OCI-LY3 (cell line): ENCODE measurements at regions not wholly inside any gene's neighbourhood (a gene's known extent, or its start where the extent isn't known, plus 50 kb on each side); places are given as distances from the start of the nearest gene placed in this dataset.

Experiments
- CTCF ChIP-seq: fragments of 200-600, 300-600 bp; sonication (generic); IDR thresholded peaks from 2 replicates; pipeline ENCODE4 v1.5.1; 2014; ENCODE audit warnings: antibody characterized with exemption, low read length, low read depth
- EZH2phosphoT487 ChIP-seq: fragments of 200-600 bp; shearing (Covaris generic); IDR thresholded peaks from 2 replicates; pipeline ENCODE4 v1.6.1; 2018; ENCODE audit warnings: antibody characterized with exemption, mixed run types, low read depth

GRCh38 chr1:212218065-212218464 is 67.1 kb upstream of the PPP2R5A start:
- no peak for TF ChIP-seq CTCF
- TF ChIP-seq EZH2phosphoT487: no peak
